ENCODE measurements at regions not wholly inside any gene's neighbourhood (a gene's known extent, or its start where the extent isn't known, plus 50 kb on each side); places are given as distances from the start of the nearest gene placed in this dataset.

DNA sequence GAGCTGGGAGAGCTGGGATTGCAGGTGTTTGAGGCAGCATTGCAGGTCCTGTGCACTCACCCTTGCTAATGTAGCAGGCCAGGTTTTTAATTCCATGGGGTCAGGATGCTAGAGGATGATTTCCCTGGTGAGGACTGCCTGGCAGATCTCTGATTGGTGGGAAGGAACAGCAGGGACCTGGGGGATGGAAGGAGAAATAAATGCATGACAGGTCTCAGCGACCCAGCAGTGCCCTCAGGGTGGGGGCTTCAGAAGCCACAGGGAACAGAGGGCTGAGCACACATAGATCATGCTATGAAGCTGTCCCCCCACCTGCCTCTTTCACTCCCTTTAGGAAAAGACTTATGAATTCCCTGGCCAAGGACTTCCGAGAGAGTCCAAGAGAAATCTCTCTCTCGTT lies 255.5 kb upstream of the N4BP1 start:
- TF ChIP-seq, protein P1, sequence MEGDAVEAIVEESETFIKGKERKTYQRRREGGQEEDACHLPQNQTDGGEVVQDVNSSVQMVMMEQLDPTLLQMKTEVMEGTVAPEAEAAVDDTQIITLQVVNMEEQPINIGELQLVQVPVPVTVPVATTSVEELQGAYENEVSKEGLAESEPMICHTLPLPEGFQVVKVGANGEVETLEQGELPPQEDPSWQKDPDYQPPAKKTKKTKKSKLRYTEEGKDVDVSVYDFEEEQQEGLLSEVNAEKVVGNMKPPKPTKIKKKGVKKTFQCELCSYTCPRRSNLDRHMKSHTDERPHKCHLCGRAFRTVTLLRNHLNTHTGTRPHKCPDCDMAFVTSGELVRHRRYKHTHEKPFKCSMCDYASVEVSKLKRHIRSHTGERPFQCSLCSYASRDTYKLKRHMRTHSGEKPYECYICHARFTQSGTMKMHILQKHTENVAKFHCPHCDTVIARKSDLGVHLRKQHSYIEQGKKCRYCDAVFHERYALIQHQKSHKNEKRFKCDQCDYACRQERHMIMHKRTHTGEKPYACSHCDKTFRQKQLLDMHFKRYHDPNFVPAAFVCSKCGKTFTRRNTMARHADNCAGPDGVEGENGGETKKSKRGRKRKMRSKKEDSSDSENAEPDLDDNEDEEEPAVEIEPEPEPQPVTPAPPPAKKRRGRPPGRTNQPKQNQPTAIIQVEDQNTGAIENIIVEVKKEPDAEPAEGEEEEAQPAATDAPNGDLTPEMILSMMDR (IDR thresholded peaks at IDR 0.05; ENCODE audit: control extremely low read depth, extremely low read depth): no peak
- no peak for DNase-seq
- peaks cover 0 to 9% (median 1%) of the 10 kb centered on the region in 4 donors for H3K9me3 ChIP-seq (ENCODE audit: control insufficient read depth in 4 of 4, insufficient read depth in 3 of 4, low read length in 3 of 4)
- no peaks in the 10 kb centered on the region for H3K4me1 ChIP-seq (ENCODE audit: control insufficient read depth in 5 of 5, insufficient read depth in 5 of 5, low read length in 5 of 5)
- H3K27me3 ChIP-seq (ENCODE audit: control insufficient read depth in 3 of 3, insufficient read depth in 3 of 3, low read length in 2 of 3): no peaks in the 10 kb centered on the region
- WGBS, 2 donors: 60 to 74% methylated on average over 3 of the region's 3 CpGs
- no peak overlapping the region for H3K27ac ChIP-seq (ENCODE audit: low read depth in 1 of 2, low read length in 1 of 2)
- H3K36me3 ChIP-seq (ENCODE audit: control insufficient read depth in 4 of 4, insufficient read depth in 4 of 4, low read length in 4 of 4): no peaks in the 10 kb centered on the region
- ATAC-seq (ENCODE audit: insufficient read depth, low FRiP score): no peak
- H3K9ac ChIP-seq (ENCODE audit: insufficient read depth in 1 of 2, low read length in 2 of 2): no peak overlapping the region
- H3K4me3 ChIP-seq: no peak overlapping the region

- Histone ChIP-seq H3K36me3 (ENCODE audit: control insufficient read depth in 4 of 4, insufficient read depth in 4 of 4, low read length in 4 of 4) (no peaks in the 10 kb centered on the region), H3K9ac (ENCODE audit: insufficient read depth in 1 of 2, low read length in 2 of 2) (no peak overlapping the region), H3K4me3 (no peak overlapping the region), H3K9me3 (ENCODE audit: control insufficient read depth in 4 of 4, insufficient read depth in 3 of 4, low read length in 3 of 4) (peaks cover 0 to 9% (median 1%) of the 10 kb centered on the region in 4 donors), H3K27me3 (ENCODE audit: control insufficient read depth in 3 of 3, insufficient read depth in 3 of 3, low read length in 2 of 3) (no peaks in the 10 kb centered on the region), H3K27ac (ENCODE audit: low read depth in 1 of 2, low read length in 1 of 2) (no peak overlapping the region), H3K4me1 (ENCODE audit: control insufficient read depth in 5 of 5, insufficient read depth in 5 of 5, low read length in 5 of 5) (no peaks in the 10 kb centered on the region)
- TF ChIP-seq, protein P1 (IDR thresholded peaks at IDR 0.05; ENCODE audit: control extremely low read depth, extremely low read depth): no peak
- ATAC-seq (ENCODE audit: insufficient read depth, low FRiP score) (no peak), DNase-seq (no peak)
- 64 to 84% methylated on average over 1 of the region's 1 CpG for WGBS, 2 donors
Measured at GRCh38 chr16:48864055-48864454, 254.1 kb upstream of the N4BP1 start.

DNA sequence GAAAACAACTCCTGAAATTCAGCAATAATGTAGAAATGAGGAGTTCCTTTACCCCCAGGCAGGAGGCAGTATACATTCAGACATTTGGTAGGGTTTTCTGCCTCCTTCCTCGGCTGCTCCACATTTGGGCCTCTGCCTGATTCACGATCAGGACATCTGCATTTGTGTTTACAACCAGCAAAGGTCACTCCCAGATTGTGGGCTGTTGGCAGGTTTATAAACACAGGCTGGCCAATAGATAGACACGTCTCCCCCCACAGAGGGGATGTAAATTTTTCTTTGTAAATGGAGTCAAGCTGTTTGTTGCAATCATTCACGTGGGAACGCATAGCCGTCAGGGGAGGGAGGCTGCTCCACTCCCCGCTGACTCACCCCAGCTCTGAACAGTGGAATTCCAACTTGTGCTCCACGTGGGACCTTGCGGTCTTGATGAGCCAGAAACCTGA lies 252.1 kb upstream of the N4BP1 start:
- DNase-seq (peak; percentile 11 to 17 (median 15)), ATAC-seq (ENCODE audit: insufficient read depth, low FRiP score) (no peak)
- Histone ChIP-seq H3K9ac (ENCODE audit: insufficient read depth in 1 of 2, low read length in 2 of 2) (no peak overlapping the region), H3K27me3 (ENCODE audit: control insufficient read depth in 3 of 3, insufficient read depth in 3 of 3, low read length in 2 of 3) (peaks cover 0 to 3% (median 0%) of the 10 kb centered on the region in 3 donors), H3K27ac (ENCODE audit: low read depth in 1 of 2, low read length in 1 of 2) (no peak overlapping the region), H3K36me3 (ENCODE audit: control insufficient read depth in 4 of 4, insufficient read depth in 4 of 4, low read length in 4 of 4) (no peaks in the 10 kb centered on the region), H3K4me3 (no peak overlapping the region), H3K9me3 (ENCODE audit: control insufficient read depth in 4 of 4, insufficient read depth in 3 of 4, low read length in 3 of 4) (peaks cover 0 to 9% (median 1%) of the 10 kb centered on the region in 4 donors), H3K4me1 (ENCODE audit: control insufficient read depth in 5 of 5, insufficient read depth in 5 of 5, low read length in 5 of 5) (no peaks in the 10 kb centered on the region)
- WGBS, 2 donors: 21 to 30% methylated on average over 9 of the region's 9 CpGs
- TF ChIP-seq, protein P1 (IDR thresholded peaks at IDR 0.05; ENCODE audit: control extremely low read depth, extremely low read depth): no peak

GRCh38 chr16:48860341-48860740 lies 250.4 kb upstream of the N4BP1 start:
- ATAC-seq (ENCODE audit: insufficient read depth, low FRiP score): no peak
- H3K9me3 ChIP-seq (ENCODE audit: control insufficient read depth in 4 of 4, insufficient read depth in 3 of 4, low read length in 3 of 4): peaks cover 0 to 5% (median under 1%) of the 10 kb centered on the region in 4 donors

More at GRCh38 chr16:48860341-48860740, 250.4 kb upstream of the N4BP1 start:
- H3K27me3 ChIP-seq (ENCODE audit: control insufficient read depth in 3 of 3, insufficient read depth in 3 of 3, low read length in 2 of 3): peaks cover 0 to 3% (median 0%) of the 10 kb centered on the region in 3 donors
- no peak overlapping the region for H3K27ac ChIP-seq (ENCODE audit: low read depth in 1 of 2, low read length in 1 of 2)
- H3K4me3 ChIP-seq: no peak overlapping the region
- WGBS, 2 donors: 45 to 66% methylated on average over 1 of the region's 1 CpG
- H3K4me1 ChIP-seq (ENCODE audit: control insufficient read depth in 5 of 5, insufficient read depth in 5 of 5, low read length in 5 of 5): no peaks in the 10 kb centered on the region
- H3K36me3 ChIP-seq (ENCODE audit: control insufficient read depth in 4 of 4, insufficient read depth in 4 of 4, low read length in 4 of 4): no peaks in the 10 kb centered on the region
- TF ChIP-seq, protein P1 (IDR thresholded peaks at IDR 0.05; ENCODE audit: control extremely low read depth, extremely low read depth): no peak
- no peak overlapping the region for H3K9ac ChIP-seq (ENCODE audit: insufficient read depth in 1 of 2, low read length in 2 of 2)
- DNase-seq: no peak
